Neural progenitor cell (in vitro differentiated cells): ENCODE measurements at regions not wholly inside any gene's neighbourhood (a gene's known extent, or its start where the extent isn't known, plus 50 kb on each side); places are given as distances from the start of the nearest gene placed in this dataset.
A peak's percentile ranks its signal among the peaks of the same experiment; 100 is the strongest.

Experiments used
- DNase-seq: peaks from one replicate; pipeline ENCODE4 v3.0.0-alpha.2; 2016; ENCODE audit warnings: low spot score
- H2AFZ ChIP-seq: fragments of 200-600 bp; sonication (generic); replicated peaks from 2 replicates; pipeline ENCODE4 v1.6.1; 2016; ENCODE audit warnings: antibody characterized with exemption
- H3F3A ChIP-seq: fragments of 200-600 bp; sonication (generic); 2 replicates; pipeline ENCODE4 v1.6.1; 2016; ENCODE audit warnings: antibody characterized with exemption, low read depth
- H3K27ac ChIP-seq: fragments of 200-600 bp; sonication (generic); 2 replicates; pipeline ENCODE4 v1.5.1; 2016; ENCODE audit warnings: mild to moderate bottlenecking
- H3K27me3 ChIP-seq: fragments of 200-600 bp; sonication (generic); 2 replicates; pipeline ENCODE4 v1.6.1; 2016; ENCODE audit warnings: mild to moderate bottlenecking, moderate library complexity
- H3K36me3 ChIP-seq: fragments of 200-600 bp; sonication (generic); 2 replicates; pipeline ENCODE4 v1.5.1; 2016
- H3K4me1 ChIP-seq: fragments of 200-600 bp; sonication (generic); 2 replicates; pipeline ENCODE4 v1.6.1; 2016; ENCODE audit warnings: mixed run types
- H3K4me2 ChIP-seq: fragments of 200-600 bp; sonication (generic); 2 replicates; pipeline ENCODE4 v1.6.1; 2016
- H3K4me3 ChIP-seq: fragments of 200-600 bp; sonication (generic); 2 replicates; pipeline ENCODE4 v1.5.1; 2016
- H3K79me2 ChIP-seq: fragments of 200-600 bp; sonication (generic); 2 replicates; pipeline ENCODE4 v1.6.1; 2016; ENCODE audit warnings: low read depth
- H3K9ac ChIP-seq: fragments of 200-600 bp; sonication (generic); 2 replicates; pipeline ENCODE4 v1.6.1; 2016
- H3K9me3 ChIP-seq: fragments of 200-600 bp; sonication (generic); 2 replicates; pipeline ENCODE4 v1.5.1; 2016; ENCODE audit warnings: low read depth
- H4K20me1 ChIP-seq: fragments of 200-600 bp; sonication (generic); 2 replicates; pipeline ENCODE4 v1.6.1; 2016; ENCODE audit warnings: low read depth
- H3K27ac Mint-ChIP-seq: 3 replicates; pipeline ENCODE4 v1.8.0; 2021; ENCODE audit warnings: mixed read lengths
- H3K27me3 Mint-ChIP-seq: 2 replicates; pipeline ENCODE4 v1.8.0; 2022; ENCODE audit warnings: low read depth, mild to moderate bottlenecking, inconsistent platforms, moderate library complexity, mixed read lengths; ENCODE audit not compliant: insufficient read depth
- H3K36me3 Mint-ChIP-seq: 3 replicates; pipeline ENCODE4 v1.8.0; 2021; ENCODE audit warnings: mixed read lengths
- H3K4me1 Mint-ChIP-seq: 3 replicates; pipeline ENCODE4 v1.8.0; 2021; ENCODE audit warnings: mixed read lengths
- H3K4me3 Mint-ChIP-seq: 3 replicates; pipeline ENCODE4 v1.8.0; 2021; ENCODE audit warnings: mild to moderate bottlenecking, moderate library complexity, mixed read lengths
- H3K9me3 Mint-ChIP-seq: 3 replicates; pipeline ENCODE4 v1.8.0; 2020; ENCODE audit warnings: mixed read lengths
- CTCF ChIP-seq: fragments of 200-600 bp; sonication (generic); IDR thresholded peaks from 2 replicates; pipeline ENCODE4 v1.5.1; 2017; ENCODE audit warnings: antibody characterized with exemption, mild to moderate bottlenecking
- EZH2 ChIP-seq: fragments of 200-600 bp; sonication (generic); IDR thresholded peaks from 2 replicates; pipeline ENCODE4 v1.6.1; 2017; ENCODE audit warnings: antibody characterized with exemption, mild to moderate bottlenecking, moderate library complexity
- EZH2phosphoT487 ChIP-seq: fragments of 200-600 bp; sonication (generic); IDR thresholded peaks from 2 replicates; pipeline ENCODE4 v1.6.1; 2017; ENCODE audit warnings: antibody characterized with exemption

- Histone ChIP-seq H3K27me3 (no peaks in the 10 kb centered on the region), H3F3A (no peaks in the 10 kb centered on the region), H3K27ac (no peak overlapping the region), H3K9ac (no peak overlapping the region), H3K4me3 (no peak overlapping the region), H3K79me2 (no peaks in the 10 kb centered on the region), H3K4me1 (peaks cover 3% of the 10 kb centered on the region), H3K9me3 (no peaks in the 10 kb centered on the region), H3K4me2 (no peak overlapping the region), H3K36me3 (no peaks in the 10 kb centered on the region), H4K20me1 (no peaks in the 10 kb centered on the region), H2AFZ (peak overlapping the region; percentile 61)
- Mint-ChIP-seq H3K4me3 (no peak overlapping the region), H3K27ac (no peak overlapping the region), H3K4me1 (peaks cover 13% of the 10 kb centered on the region), H3K36me3 (peaks cover 3% of the 10 kb centered on the region), H3K27me3 (no peaks in the 10 kb centered on the region), H3K9me3 (peaks cover 16% of the 10 kb centered on the region)
- no peak for DNase-seq
- no peak for TF ChIP-seq EZH2phosphoT487
These were observed 138.1 kb downstream of the RFPL4B start for GRCh38 chr6:112485120-112485826.

- DNase-seq = no peak
- Mint-ChIP-seq H3K27me3 (no peaks in the 10 kb centered on the region), H3K4me1 (peaks cover 13% of the 10 kb centered on the region), H3K9me3 (peaks cover 11% of the 10 kb centered on the region), H3K4me3 (no peak overlapping the region), H3K27ac (no peak overlapping the region), H3K36me3 (peaks cover 5% of the 10 kb centered on the region)
- Histone ChIP-seq H3K36me3 (no peaks in the 10 kb centered on the region), H3F3A (no peaks in the 10 kb centered on the region), H3K4me3 (no peak overlapping the region), H3K4me1 (peaks cover 3% of the 10 kb centered on the region), H2AFZ (no peak overlapping the region), H3K9ac (no peak overlapping the region), H3K4me2 (no peak overlapping the region), H3K27ac (no peak overlapping the region), H4K20me1 (no peaks in the 10 kb centered on the region), H3K9me3 (no peaks in the 10 kb centered on the region), H3K27me3 (no peaks in the 10 kb centered on the region), H3K79me2 (no peaks in the 10 kb centered on the region)
- TF ChIP-seq CTCF = no peak
- TF ChIP-seq EZH2 = no peak
- TF ChIP-seq EZH2phosphoT487 = no peak
These were observed 138.7 kb downstream of the RFPL4B start for GRCh38 chr6:112485827-112486212.

GRCh38 chr6:112486454-112486853 lies 139.3 kb downstream of the RFPL4B start:
- H3K4me1 ChIP-seq = peaks cover 1% of the 10 kb centered on the region
- H2AFZ ChIP-seq = no peak overlapping the region
- no peaks in the 10 kb centered on the region for H3K79me2 ChIP-seq
- H3K36me3 ChIP-seq = no peaks in the 10 kb centered on the region
- no peak for DNase-seq
- no peaks in the 10 kb centered on the region for H3K9me3 ChIP-seq
- H3K9ac ChIP-seq = no peak overlapping the region
- H3F3A ChIP-seq = no peaks in the 10 kb centered on the region
- no peaks in the 10 kb centered on the region for H3K27me3 Mint-ChIP-seq
- no peak overlapping the region for H3K27ac Mint-ChIP-seq
- H3K4me3 Mint-ChIP-seq = no peak overlapping the region
- H3K4me3 ChIP-seq = no peak overlapping the region
- H4K20me1 ChIP-seq = no peaks in the 10 kb centered on the region
- no peak overlapping the region for H3K4me2 ChIP-seq
- peaks cover 5% of the 10 kb centered on the region for H3K36me3 Mint-ChIP-seq
- H3K27me3 ChIP-seq = no peaks in the 10 kb centered on the region
- TF ChIP-seq EZH2 (no peak), EZH2phosphoT487 (no peak), CTCF (no peak)
- no peak overlapping the region for H3K27ac ChIP-seq
- peaks cover 9% of the 10 kb centered on the region for H3K9me3 Mint-ChIP-seq
- peaks cover 13% of the 10 kb centered on the region for H3K4me1 Mint-ChIP-seq

GRCh38 chr6:112488238-112488637 lies 141.1 kb downstream of the RFPL4B start:
- TF ChIP-seq EZH2phosphoT487 (no peak), CTCF (no peak), EZH2 (no peak)
- Histone ChIP-seq H3K4me2 (no peak overlapping the region), H3K79me2 (no peaks in the 10 kb centered on the region), H3K27ac (no peak overlapping the region), H3K36me3 (no peaks in the 10 kb centered on the region), H4K20me1 (no peaks in the 10 kb centered on the region), H3K9ac (no peak overlapping the region), H3K4me1 (peaks cover 6% of the 10 kb centered on the region), H3K4me3 (no peak overlapping the region), H2AFZ (peak overlapping the region; percentile 30), H3K9me3 (no peaks in the 10 kb centered on the region), H3F3A (no peaks in the 10 kb centered on the region), H3K27me3 (no peaks in the 10 kb centered on the region)
- Mint-ChIP-seq H3K27ac (no peak overlapping the region), H3K4me1 (peaks cover 18% of the 10 kb centered on the region), H3K36me3 (peaks cover 5% of the 10 kb centered on the region), H3K27me3 (no peaks in the 10 kb centered on the region), H3K9me3 (peaks cover 2% of the 10 kb centered on the region), H3K4me3 (no peak overlapping the region)
- no peak for DNase-seq
